ENCODE measurements at regions not wholly inside any gene's neighbourhood (a gene's known extent, or its start where the extent isn't known, plus 50 kb on each side); places are given as distances from the start of the nearest gene placed in this dataset.

GRCh38 chr4:18518098-18518497 is 496.5 kb upstream of the LCORL start:
- no peaks in the 10 kb centered on the region for H3K27me3 ChIP-seq (replicated peaks; ENCODE audit: control insufficient read depth, insufficient read depth, low read length)
- DNase-seq (ENCODE audit: extremely low read depth, insufficient read length), result no peak
- no peak for TF ChIP-seq CTCF (IDR thresholded peaks at IDR 0.05; ENCODE audit: insufficient read depth, low read length, poor library complexity, severe bottlenecking)
- H3K36me3 ChIP-seq (ENCODE audit: control insufficient read depth, insufficient read depth, low read length), result no peaks in the 10 kb centered on the region
- H3K4me3 ChIP-seq (replicated peaks; ENCODE audit: low read depth, low read length), result no peak overlapping the region

- no peak for TF ChIP-seq CTCF (IDR thresholded peaks at IDR 0.05; ENCODE audit: insufficient read depth, low read length, poor library complexity, severe bottlenecking)
- no peak overlapping the region for H3K4me3 ChIP-seq (replicated peaks; ENCODE audit: low read depth, low read length)
Observed at GRCh38 chr4:18513861-18514260, 492.3 kb upstream of the LCORL start.

GRCh38 chr4:18512718-18513117 is 491.2 kb upstream of the LCORL start:
- H3K4me3 ChIP-seq (replicated peaks; ENCODE audit: low read depth, low read length), result no peak overlapping the region
- H3K27me3 ChIP-seq (replicated peaks; ENCODE audit: control insufficient read depth, insufficient read depth, low read length), result no peaks in the 10 kb centered on the region
- DNase-seq (ENCODE audit: extremely low read depth, insufficient read length), result no peak
- H3K36me3 ChIP-seq (ENCODE audit: control insufficient read depth, insufficient read depth, low read length), result no peaks in the 10 kb centered on the region
- TF ChIP-seq CTCF (IDR thresholded peaks at IDR 0.05; ENCODE audit: insufficient read depth, low read length, poor library complexity, severe bottlenecking), result no peak

More at GRCh38 chr4:18513861-18514260, 492.3 kb upstream of the LCORL start:
- H3K36me3 ChIP-seq (ENCODE audit: control insufficient read depth, insufficient read depth, low read length), result no peaks in the 10 kb centered on the region
- H3K27me3 ChIP-seq (replicated peaks; ENCODE audit: control insufficient read depth, insufficient read depth, low read length), result no peaks in the 10 kb centered on the region
- no peak for DNase-seq (ENCODE audit: extremely low read depth, insufficient read length)

- H3K36me3 ChIP-seq (ENCODE audit: control insufficient read depth, insufficient read depth, low read length), result no peaks in the 10 kb centered on the region
- H3K4me3 ChIP-seq (replicated peaks; ENCODE audit: low read depth, low read length), result no peak overlapping the region
- TF ChIP-seq CTCF (IDR thresholded peaks at IDR 0.05; ENCODE audit: insufficient read depth, low read length, poor library complexity, severe bottlenecking), result no peak
- no peaks in the 10 kb centered on the region for H3K27me3 ChIP-seq (replicated peaks; ENCODE audit: control insufficient read depth, insufficient read depth, low read length)
- no peak for DNase-seq (ENCODE audit: extremely low read depth, insufficient read length)
Observed at GRCh38 chr4:18511727-18512126, 490.2 kb upstream of the LCORL start.

- Histone ChIP-seq H3K36me3 (ENCODE audit: control insufficient read depth, insufficient read depth, low read length) (no peaks in the 10 kb centered on the region), H3K27me3 (replicated peaks; ENCODE audit: control insufficient read depth, insufficient read depth, low read length) (no peaks in the 10 kb centered on the region), H3K4me3 (replicated peaks; ENCODE audit: low read depth, low read length) (no peak overlapping the region)
- no peak for DNase-seq (ENCODE audit: extremely low read depth, insufficient read length)
- TF ChIP-seq CTCF (IDR thresholded peaks at IDR 0.05; ENCODE audit: insufficient read depth, low read length, poor library complexity, severe bottlenecking), result no peak
Observed at GRCh38 chr4:18508786-18509185, 487.2 kb upstream of the LCORL start.

GRCh38 chr4:18480928-18481327 is 459.4 kb upstream of the LCORL start:
- Histone ChIP-seq H3K27me3 (replicated peaks; ENCODE audit: control insufficient read depth, insufficient read depth, low read length) (no peaks in the 10 kb centered on the region), H3K36me3 (ENCODE audit: control insufficient read depth, insufficient read depth, low read length) (no peaks in the 10 kb centered on the region), H3K4me3 (replicated peaks; ENCODE audit: low read depth, low read length) (no peak overlapping the region)
- no peak for DNase-seq (ENCODE audit: extremely low read depth, insufficient read length)
- TF ChIP-seq CTCF (IDR thresholded peaks at IDR 0.05; ENCODE audit: insufficient read depth, low read length, poor library complexity, severe bottlenecking), result no peak

Measured in GM06990 (cell line).